Central memory CD8-positive, alpha-beta T cell (primary cell): ENCODE measurements at regions not wholly inside any gene's neighbourhood (a gene's known extent, or its start where the extent isn't known, plus 50 kb on each side); places are given as distances from the start of the nearest gene placed in this dataset.
A peak's percentile ranks its signal among the peaks of the same experiment; 100 is the strongest.

Experiments used
- ATAC-seq: fragments of 150-1000 bp; cut with Tn5 transposase; replicated peaks from 2 replicates; pipeline ENCODE4 v1.10.0; 2022; ENCODE audit warnings: mild to moderate bottlenecking, moderate FRiP score, moderate number of reproducible peaks; ENCODE audit not compliant: poor library complexity, severe bottlenecking; ENCODE audit errors: extremely low read depth
- DNase-seq, 2 donors: peaks; one replicate each; pipeline ENCODE4 v3.0.0; 2021; ENCODE audit warnings: low spot score in 2 of 2
- H3K27ac Mint-ChIP-seq: one replicate; pipeline ENCODE4 v1.8.0; 2022; ENCODE audit warnings: low read depth, mild to moderate bottlenecking, moderate library complexity, mixed read lengths
- H3K27me3 Mint-ChIP-seq: one replicate; pipeline ENCODE4 v1.8.0; 2022; ENCODE audit warnings: mixed read lengths
- H3K36me3 Mint-ChIP-seq: one replicate; pipeline ENCODE4 v1.8.0; 2022; ENCODE audit warnings: mild to moderate bottlenecking, moderate library complexity, mixed read lengths; ENCODE audit not compliant: insufficient read depth
- H3K4me1 Mint-ChIP-seq: one replicate; pipeline ENCODE4 v1.8.0; 2022; ENCODE audit warnings: mixed read lengths
- H3K4me3 Mint-ChIP-seq: one replicate; pipeline ENCODE4 v1.8.0; 2022; ENCODE audit warnings: mild to moderate bottlenecking, moderate library complexity, mixed read lengths
- H3K9me3 Mint-ChIP-seq: one replicate; pipeline ENCODE4 v1.8.0; 2022; ENCODE audit warnings: mixed read lengths

DNA sequence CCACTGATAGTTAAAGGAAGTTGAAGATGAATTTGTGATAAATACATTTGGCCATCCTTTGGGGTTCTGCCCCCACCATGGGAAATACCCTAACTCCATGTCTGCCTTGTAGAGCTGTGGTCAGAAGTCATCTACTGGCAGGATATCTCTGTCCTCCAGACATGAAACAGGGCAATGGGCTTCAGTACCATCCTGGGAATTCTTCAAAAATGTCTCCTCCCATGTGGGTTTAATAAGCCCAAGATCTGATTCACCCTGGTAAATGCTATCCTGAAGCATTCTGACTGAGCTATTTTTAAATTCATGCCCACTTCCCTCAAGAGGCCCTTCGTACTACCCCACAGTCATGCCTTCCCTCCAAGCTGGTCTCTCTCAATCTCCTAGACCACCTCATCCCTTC is 113.7 kb upstream of the SLC25A36 start:
- Mint-ChIP-seq H3K27ac (no peak overlapping the region), H3K4me1 (no peaks in the 10 kb centered on the region), H3K27me3 (peaks cover 4% of the 10 kb centered on the region), H3K36me3 (no peaks in the 10 kb centered on the region), H3K9me3 (no peaks in the 10 kb centered on the region), H3K4me3 (no peak overlapping the region)
- DNase-seq (no peak), ATAC-seq (no peak)

DNA sequence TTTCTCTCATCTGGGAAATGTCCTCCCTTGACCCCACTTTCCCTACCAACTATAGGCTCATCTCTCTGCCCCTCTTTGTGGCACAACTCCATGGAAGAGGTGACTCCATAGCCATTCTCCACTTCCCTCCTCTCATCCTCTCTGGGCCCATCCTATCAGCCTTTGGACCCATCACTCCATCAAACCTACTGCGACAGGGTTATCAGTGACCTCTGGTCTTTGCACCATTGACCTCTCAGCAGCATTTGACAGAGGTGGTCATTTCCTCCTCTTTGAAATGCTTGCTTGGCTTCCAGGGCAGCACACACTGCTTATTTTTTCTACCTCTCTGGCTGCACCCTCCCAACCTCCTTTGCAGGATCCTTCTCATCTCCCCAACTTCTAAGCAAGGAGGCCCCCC is 113.1 kb upstream of the SLC25A36 start:
- Mint-ChIP-seq H3K36me3 (no peaks in the 10 kb centered on the region), H3K9me3 (no peaks in the 10 kb centered on the region), H3K27ac (no peak overlapping the region), H3K4me1 (no peaks in the 10 kb centered on the region), H3K4me3 (no peak overlapping the region), H3K27me3 (peaks cover 7% of the 10 kb centered on the region)
- DNase-seq (no peak), ATAC-seq (no peak)

- peaks cover 14% of the 10 kb centered on the region for H3K27me3 Mint-ChIP-seq
- H3K4me1 Mint-ChIP-seq = no peaks in the 10 kb centered on the region
- no peak overlapping the region for H3K27ac Mint-ChIP-seq
- H3K36me3 Mint-ChIP-seq = no peaks in the 10 kb centered on the region
- no peak for ATAC-seq
- DNase-seq = no peak
- H3K9me3 Mint-ChIP-seq = no peaks in the 10 kb centered on the region
- H3K4me3 Mint-ChIP-seq = no peak overlapping the region
Observed at GRCh38 chr3:140829796-140830195, 111.8 kb upstream of the SLC25A36 start.

DNA sequence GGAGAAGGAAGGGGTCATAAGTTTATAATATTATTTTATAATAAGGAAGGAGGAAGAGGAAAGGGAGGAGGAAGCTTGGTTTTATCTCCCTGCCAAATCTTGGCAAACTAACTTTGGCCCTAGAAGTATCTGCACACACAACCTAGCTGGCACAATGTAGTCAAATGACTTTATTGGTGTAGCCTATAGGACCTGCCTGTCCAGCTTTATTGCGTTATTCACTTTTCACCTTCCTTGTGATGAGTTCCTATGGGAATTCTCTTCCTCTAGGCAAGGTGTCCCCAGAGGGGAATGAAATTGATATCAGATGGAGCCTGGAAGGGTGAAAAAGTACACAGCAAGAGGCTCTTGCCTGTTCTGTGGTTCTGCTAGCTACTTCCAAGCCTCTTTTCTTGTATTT is 111.2 kb upstream of the SLC25A36 start:
- H3K9me3 Mint-ChIP-seq = no peaks in the 10 kb centered on the region
- no peaks in the 10 kb centered on the region for H3K36me3 Mint-ChIP-seq
- no peak overlapping the region for H3K27ac Mint-ChIP-seq
- H3K4me3 Mint-ChIP-seq = no peak overlapping the region
- peaks cover 14% of the 10 kb centered on the region for H3K27me3 Mint-ChIP-seq
- no peak for DNase-seq
- ATAC-seq = no peak
- H3K4me1 Mint-ChIP-seq = no peaks in the 10 kb centered on the region

GRCh38 chr3:140832883-140833282 is 108.8 kb upstream of the SLC25A36 start:
- Mint-ChIP-seq H3K27me3 (peaks cover 14% of the 10 kb centered on the region), H3K4me1 (no peaks in the 10 kb centered on the region), H3K36me3 (no peaks in the 10 kb centered on the region), H3K27ac (no peak overlapping the region), H3K4me3 (no peak overlapping the region), H3K9me3 (no peaks in the 10 kb centered on the region)
- DNase-seq (no peak), ATAC-seq (no peak)

- Mint-ChIP-seq H3K4me3 (no peak overlapping the region), H3K36me3 (no peaks in the 10 kb centered on the region), H3K27me3 (peaks cover 14% of the 10 kb centered on the region), H3K9me3 (no peaks in the 10 kb centered on the region), H3K4me1 (no peaks in the 10 kb centered on the region), H3K27ac (peak overlapping the region; percentile 29)
- DNase-seq (no peak), ATAC-seq (no peak)
Observed at GRCh38 chr3:140834266-140835037, 107.2 kb upstream of the SLC25A36 start.

GRCh38 chr3:140842984-140843649 is 98.5 kb upstream of the SLC25A36 start:
- Mint-ChIP-seq H3K27ac (no peak overlapping the region), H3K4me3 (no peak overlapping the region), H3K4me1 (no peaks in the 10 kb centered on the region), H3K9me3 (no peaks in the 10 kb centered on the region), H3K27me3 (peaks cover 32% of the 10 kb centered on the region), H3K36me3 (peaks cover 6% of the 10 kb centered on the region)
- ATAC-seq (no peak), DNase-seq (no peak)

DNA sequence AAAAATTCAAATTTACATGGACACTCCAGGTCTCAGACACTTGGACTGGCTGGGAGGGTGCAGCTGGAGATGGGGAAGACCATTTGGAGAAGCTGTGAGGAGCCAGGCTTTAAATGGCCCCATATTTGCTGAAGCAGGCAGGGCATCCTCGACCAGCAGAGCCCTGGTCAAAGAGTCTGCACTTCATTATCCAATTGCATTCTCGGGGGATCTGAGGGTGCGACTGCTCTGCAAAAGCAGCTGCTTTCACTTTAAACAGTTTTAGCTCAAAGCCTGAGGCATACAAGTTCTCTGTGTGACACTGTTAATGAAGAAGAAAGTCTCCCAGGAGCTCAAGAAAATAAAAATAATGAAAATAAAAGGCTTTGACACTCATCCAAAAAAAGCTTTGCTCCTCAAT is 98.0 kb upstream of the SLC25A36 start:
- H3K27ac Mint-ChIP-seq = no peak overlapping the region
- no peak for ATAC-seq
- no peaks in the 10 kb centered on the region for H3K9me3 Mint-ChIP-seq
- peaks cover 6% of the 10 kb centered on the region for H3K36me3 Mint-ChIP-seq
- no peak for DNase-seq
- no peak overlapping the region for H3K4me3 Mint-ChIP-seq
- H3K4me1 Mint-ChIP-seq = no peaks in the 10 kb centered on the region
- H3K27me3 Mint-ChIP-seq = peaks cover 37% of the 10 kb centered on the region

DNA sequence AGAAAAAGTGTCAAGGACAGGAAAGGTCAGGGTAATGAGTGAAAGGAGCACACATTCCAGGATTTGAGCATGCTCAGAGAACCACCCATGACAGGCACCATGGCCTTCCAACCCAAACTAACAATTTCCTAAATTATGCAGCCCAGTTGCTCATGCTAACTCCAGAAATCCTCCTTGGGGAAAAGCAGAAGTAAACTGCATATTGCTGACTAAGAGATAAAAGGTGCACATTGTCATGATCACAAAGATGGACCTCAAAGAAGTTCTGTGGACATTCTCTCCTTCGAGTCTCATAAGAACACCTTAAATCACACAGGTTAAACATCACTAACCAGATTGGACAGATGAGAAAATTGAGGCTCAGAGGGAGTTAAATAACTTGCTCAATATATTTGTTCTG is 97.6 kb upstream of the SLC25A36 start:
- H3K27me3 Mint-ChIP-seq = peaks cover 41% of the 10 kb centered on the region
- ATAC-seq = no peak
- H3K4me3 Mint-ChIP-seq = no peak overlapping the region
- H3K9me3 Mint-ChIP-seq = no peaks in the 10 kb centered on the region
- no peaks in the 10 kb centered on the region for H3K4me1 Mint-ChIP-seq
- no peak for DNase-seq
- H3K36me3 Mint-ChIP-seq = peaks cover 6% of the 10 kb centered on the region
- H3K27ac Mint-ChIP-seq = no peak overlapping the region

DNA sequence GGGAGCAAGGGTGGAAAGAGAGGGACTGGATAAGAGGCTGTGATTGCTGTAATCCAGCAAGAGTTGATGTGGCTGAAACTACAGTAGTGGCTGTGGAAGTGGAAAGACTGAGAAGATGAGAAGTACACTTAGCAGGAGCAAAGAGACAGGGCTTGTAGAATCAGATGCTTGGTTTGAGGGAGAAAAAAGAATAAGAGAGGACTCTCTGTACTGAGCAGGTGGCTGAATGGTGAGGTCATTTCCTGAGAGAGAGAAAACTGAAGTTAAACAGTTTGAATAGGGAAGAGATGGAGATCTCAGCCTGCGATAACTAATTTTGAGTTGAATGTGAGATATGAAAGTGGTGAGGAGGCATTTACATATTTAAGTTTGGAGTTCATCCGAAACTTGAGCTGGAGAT is 95.8 kb upstream of the SLC25A36 start:
- Mint-ChIP-seq H3K9me3 (no peaks in the 10 kb centered on the region), H3K27ac (no peak overlapping the region), H3K4me3 (no peak overlapping the region), H3K27me3 (peaks cover 42% of the 10 kb centered on the region), H3K4me1 (no peaks in the 10 kb centered on the region), H3K36me3 (peaks cover 8% of the 10 kb centered on the region)
- ATAC-seq (no peak), DNase-seq (no peak)

GRCh38 chr3:140848666-140849065 is 93.0 kb upstream of the SLC25A36 start:
- Mint-ChIP-seq H3K36me3 (peaks cover 8% of the 10 kb centered on the region), H3K27ac (no peak overlapping the region), H3K27me3 (peaks cover 33% of the 10 kb centered on the region), H3K9me3 (no peaks in the 10 kb centered on the region), H3K4me3 (no peak overlapping the region), H3K4me1 (no peaks in the 10 kb centered on the region)
- DNase-seq (no peak), ATAC-seq (no peak)

DNA sequence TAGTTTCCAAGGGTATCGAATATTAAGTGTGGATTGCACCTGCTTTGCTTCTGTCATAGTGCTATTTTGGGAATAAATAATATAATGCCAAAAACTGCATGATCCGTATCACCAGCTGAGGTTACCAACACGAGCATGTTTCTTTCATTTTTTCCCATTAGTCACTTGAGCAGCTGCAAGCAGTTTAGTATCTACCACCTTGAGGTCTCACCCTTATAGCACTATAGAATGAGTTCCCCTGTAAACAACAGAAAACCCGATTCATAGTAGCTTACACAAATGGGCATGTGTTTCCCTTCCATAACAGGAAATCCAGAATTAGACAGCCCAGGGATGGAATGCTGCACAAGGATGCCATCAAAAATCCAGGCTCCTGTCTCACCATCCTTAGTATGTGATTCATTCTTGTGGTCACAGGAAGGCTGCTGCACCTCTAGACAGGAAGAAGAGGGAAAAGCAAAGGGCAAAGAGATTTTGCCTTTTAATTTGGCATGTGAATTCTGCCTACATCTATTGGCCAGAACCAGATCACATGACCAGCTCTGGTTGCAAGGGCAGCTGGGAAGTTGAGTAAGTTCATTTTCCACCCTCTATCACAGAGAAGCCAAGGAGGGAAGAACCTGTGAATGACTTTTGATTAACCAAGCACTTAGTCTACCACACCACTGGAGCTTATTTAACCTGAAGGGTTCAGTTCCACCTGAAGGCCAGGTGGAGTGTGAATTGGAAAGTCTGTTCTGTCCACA is 91.3 kb upstream of the SLC25A36 start:
- no peak overlapping the region for H3K27ac Mint-ChIP-seq
- no peak overlapping the region for H3K4me3 Mint-ChIP-seq
- no peaks in the 10 kb centered on the region for H3K4me1 Mint-ChIP-seq
- no peak for DNase-seq
- ATAC-seq = no peak
- no peaks in the 10 kb centered on the region for H3K9me3 Mint-ChIP-seq
- peaks cover 43% of the 10 kb centered on the region for H3K27me3 Mint-ChIP-seq
- peaks cover 5% of the 10 kb centered on the region for H3K36me3 Mint-ChIP-seq

GRCh38 chr3:140854961-140855360 is 86.7 kb upstream of the SLC25A36 start:
- no peak for ATAC-seq
- Mint-ChIP-seq H3K9me3 (no peaks in the 10 kb centered on the region), H3K27me3 (peaks cover 17% of the 10 kb centered on the region), H3K36me3 (no peaks in the 10 kb centered on the region), H3K27ac (no peak overlapping the region), H3K4me1 (no peaks in the 10 kb centered on the region), H3K4me3 (no peak overlapping the region)
- no peak for DNase-seq
